HG03432 (cell line): ENCODE measurements at regions not wholly inside any gene's neighbourhood (a gene's known extent, or its start where the extent isn't known, plus 50 kb on each side); places are given as distances from the start of the nearest gene placed in this dataset.

Experiments
- ATAC-seq: cut with Tn5 transposase; IDR thresholded peaks from one replicate; pipeline ENCODE4 v1.9.1; 2021; ENCODE audit warnings: mild to moderate bottlenecking, moderate library complexity; ENCODE audit not compliant: unreplicated experiment

GRCh38 chr3:80542456-80542855, 774.7 kb upstream of the ROBO1 start:
- ATAC-seq = no peak

GRCh38 chr3:80537680-80538079, 769.9 kb upstream of the ROBO1 start:
- no peak for ATAC-seq

- no peak for ATAC-seq
Measured at GRCh38 chr3:80535286-80535685, 767.5 kb upstream of the ROBO1 start.

GRCh38 chr3:80533553-80533952, 765.8 kb upstream of the ROBO1 start:
- no peak for ATAC-seq

- no peak for ATAC-seq
Measured at GRCh38 chr3:80526153-80526552, 758.4 kb upstream of the ROBO1 start.

- ATAC-seq = no peak
Measured at GRCh38 chr3:80521081-80521480, 753.3 kb upstream of the ROBO1 start.

- ATAC-seq = no peak
Measured at GRCh38 chr3:80519436-80519835, 751.6 kb upstream of the ROBO1 start.

- ATAC-seq = no peak
Measured at GRCh38 chr3:80496452-80496851, 728.7 kb upstream of the ROBO1 start.

- ATAC-seq = no peak
Measured at GRCh38 chr3:80492162-80492561, 724.4 kb upstream of the ROBO1 start.

- no peak for ATAC-seq
Measured at GRCh38 chr3:80472961-80473360, 705.2 kb upstream of the ROBO1 start.

GRCh38 chr3:80472459-80472858, 704.7 kb upstream of the ROBO1 start:
- ATAC-seq = no peak

- no peak for ATAC-seq
Measured at GRCh38 chr3:80470433-80470832, 702.6 kb upstream of the ROBO1 start.

GRCh38 chr3:80465746-80466145, 697.9 kb upstream of the ROBO1 start:
- ATAC-seq = no peak

- ATAC-seq = no peak
Measured at GRCh38 chr3:80451393-80451792, 683.6 kb upstream of the ROBO1 start.

- ATAC-seq = no peak
Measured at GRCh38 chr3:80445641-80446040, 677.8 kb upstream of the ROBO1 start.

- no peak for ATAC-seq
Measured at GRCh38 chr3:80445053-80445452, 677.3 kb upstream of the ROBO1 start.

- ATAC-seq = no peak
Measured at GRCh38 chr3:80439490-80439889, 671.7 kb upstream of the ROBO1 start.

- ATAC-seq = no peak
Measured at GRCh38 chr3:80434366-80434765, 666.6 kb upstream of the ROBO1 start.

GRCh38 chr3:80424951-80425350, 657.2 kb upstream of the ROBO1 start:
- ATAC-seq = no peak

GRCh38 chr3:80408030-80408721, 640.4 kb upstream of the ROBO1 start:
- ATAC-seq = no peak

GRCh38 chr3:80405618-80406017, 637.8 kb upstream of the ROBO1 start:
- no peak for ATAC-seq

- no peak for ATAC-seq
Measured at GRCh38 chr3:80395023-80395422, 627.2 kb upstream of the ROBO1 start.

- ATAC-seq = peak; percentile 83
Measured at GRCh38 chr3:80391573-80391972, 623.8 kb upstream of the ROBO1 start.
